H1 (cell line): ENCODE measurements at regions not wholly inside any gene's neighbourhood (a gene's known extent, or its start where the extent isn't known, plus 50 kb on each side); places are given as distances from the start of the nearest gene placed in this dataset.

Source experiments
- CTCF ChIA-PET: fragments of 300-600 bp; sonication (Branson Sonifier 250); formaldehyde crosslinking; loops from one replicate; lab custom pipeline; 2021; ENCODE audit not compliant: partially characterized antibody; lab: Charles Lee
- POLR2A ChIA-PET: fragments of 300-600 bp; sonication (Branson Sonifier 250); formaldehyde crosslinking; loops from one replicate; lab custom pipeline; 2021; ENCODE audit warnings: inconsistent platforms; ENCODE audit not compliant: partially characterized antibody; lab: Charles Lee
- DNase-seq, 2 experiments: peaks; one replicate each; pipeline versions ENCODE4 v3.0.0 to v3.0.0-alpha.2; 2010 to 2022; ENCODE audit warnings: low spot score in 2 of 2, low read depth in 1 of 2, mixed read lengths in 1 of 2
- FAIRE-seq: peaks from 2 replicates; lab custom pipeline; 2011; peaks lifted over from hg19 to GRCh38; lab: Jason Lieb, UNC
- H2AFZ ChIP-seq: 2 replicates; pipeline ENCODE4 v1.8.1; 2012; ENCODE audit warnings: low read length, inconsistent platforms
- H2AK5ac ChIP-seq: 2 replicates; pipeline ENCODE4 v1.6.1; 2013; ENCODE audit warnings: low read depth, low read length
- H2BK120ac ChIP-seq: replicated peaks from 2 replicates; pipeline ENCODE3; 2013; ENCODE audit warnings: low read depth, low read length, inconsistent platforms
- H2BK12ac ChIP-seq: 2 replicates; pipeline ENCODE4 v1.6.1; 2013; ENCODE audit warnings: low read depth, low read length
- H2BK15ac ChIP-seq: 2 replicates; pipeline ENCODE4 v1.6.1; 2013; ENCODE audit warnings: low read length
- H2BK20ac ChIP-seq: 2 replicates; pipeline ENCODE4 v1.6.1; 2013; ENCODE audit warnings: low read length
- H2BK5ac ChIP-seq: 2 replicates; pipeline ENCODE4 v1.6.1; 2013; ENCODE audit warnings: low read depth, low read length
- H3K14ac ChIP-seq: 2 replicates; pipeline ENCODE4 v1.6.1; 2013; ENCODE audit warnings: inconsistent platforms; ENCODE audit not compliant: insufficient read length
- H3K18ac ChIP-seq: 2 replicates; pipeline ENCODE4 v1.6.1; 2013; ENCODE audit warnings: low read length; ENCODE audit errors: extremely low read depth
- H3K23ac ChIP-seq: 2 replicates; pipeline ENCODE4 v1.6.1; 2013; ENCODE audit warnings: inconsistent platforms; ENCODE audit not compliant: insufficient read length
- H3K23me2 ChIP-seq: 2 replicates; pipeline ENCODE4 v1.6.1; 2013; ENCODE audit warnings: low read depth, low read length
- H3K27ac ChIP-seq: 2 replicates; pipeline ENCODE4 v1.6.1; 2011; ENCODE audit warnings: low read depth, low read length, inconsistent platforms
- H3K27me3 ChIP-seq, 4 experiments: replicated peaks in 1 of 4; 1 replicate in 1 of 4; 2 replicates in 3 of 4; pipeline versions ENCODE4 v1.6.1 to v1.8.1; 2011 to 2013; ENCODE audit warnings: low read length in 3 of 4, mild to moderate bottlenecking in 3 of 4, inconsistent platforms in 2 of 4, mixed read lengths in 2 of 4, moderate library complexity in 1 of 4; ENCODE audit not compliant: control insufficient read depth in 3 of 4, insufficient read depth in 3 of 4; ENCODE audit errors: extremely low read depth in 1 of 4
- H3K36me3 ChIP-seq, 4 experiments: 2 replicates each; pipeline versions ENCODE4 v1.6.1 to v1.8.1; 2011 to 2013; ENCODE audit warnings: mild to moderate bottlenecking in 4 of 4, low read length in 3 of 4, moderate library complexity in 2 of 4, control low read depth in 1 of 4, inconsistent platforms in 1 of 4; ENCODE audit not compliant: insufficient read depth in 4 of 4, control insufficient read depth in 2 of 4
- H3K4ac ChIP-seq: replicated peaks from 2 replicates; pipeline ENCODE3; 2013; ENCODE audit warnings: low read length, low read depth, mixed read lengths, inconsistent platforms; ENCODE audit not compliant: insufficient read length
- H3K4me1 ChIP-seq, 4 experiments: replicated peaks in 1 of 4; 1 replicate in 1 of 4; 2 replicates in 3 of 4; pipeline versions ENCODE4 v1.6.1 to v1.8.1; 2011 to 2013; ENCODE audit warnings: low read length in 3 of 4, inconsistent platforms in 2 of 4, mixed read lengths in 1 of 4; ENCODE audit not compliant: insufficient read depth in 4 of 4, control insufficient read depth in 3 of 4
- H3K4me2 ChIP-seq, 2 experiments: 2 replicates each; pipeline versions ENCODE4 v1.6.1 to v1.8.1; 2011 to 2013; ENCODE audit warnings: low read depth in 2 of 2, low read length in 2 of 2, control low read depth in 1 of 2, inconsistent platforms in 1 of 2, mild to moderate bottlenecking in 1 of 2; ENCODE audit not compliant: insufficient read depth in 1 of 2
- H3K4me3 ChIP-seq, 4 experiments: fragments of 200-600, 300-600 bp in 1 of 4; sonication (generic), shearing (Covaris generic), sonication (Bioruptor Twin) in 1 of 4; 2 replicates each; pipeline versions ENCODE4 v1.5.1 to v1.8.1; 2011 to 2016; ENCODE audit warnings: low read length in 4 of 4, low read depth in 3 of 4, control low read depth in 2 of 4, inconsistent platforms in 2 of 4, mild to moderate bottlenecking in 2 of 4, mixed read lengths in 1 of 4, moderate library complexity in 1 of 4; ENCODE audit not compliant: insufficient read depth in 2 of 4; ENCODE audit errors: extremely low read depth in 1 of 4
- H3K56ac ChIP-seq: replicated peaks from 2 replicates; pipeline ENCODE3; 2013; ENCODE audit warnings: low read depth, mild to moderate bottlenecking, mixed read lengths, low read length, inconsistent platforms; ENCODE audit not compliant: insufficient read length
- H3K79me1 ChIP-seq: 2 replicates; pipeline ENCODE4 v1.6.1; 2013; ENCODE audit warnings: low read depth, low read length, control low read depth
- H3K79me2 ChIP-seq, 2 experiments: 2 replicates each; pipeline versions ENCODE4 v1.6.1 to v1.8.1; 2012 to 2013; ENCODE audit warnings: low read length in 2 of 2, mild to moderate bottlenecking in 2 of 2, inconsistent platforms in 1 of 2; ENCODE audit not compliant: insufficient read depth in 2 of 2, control insufficient read depth in 1 of 2
- H3K9ac ChIP-seq, 4 experiments: replicated peaks in 1 of 4; 1 replicate in 1 of 4; 2 replicates in 3 of 4; pipeline versions ENCODE4 v1.6.1 to v1.8.1; 2011 to 2013; ENCODE audit warnings: low read depth in 3 of 4, low read length in 3 of 4, control low read depth in 2 of 4, mild to moderate bottlenecking in 2 of 4, moderate library complexity in 2 of 4, inconsistent platforms in 1 of 4; ENCODE audit errors: extremely low read depth in 1 of 4
- H3K9me3 ChIP-seq, 2 experiments: 2 replicates each; pipeline versions ENCODE4 v1.6.1 to v1.8.1; 2012 to 2013; ENCODE audit warnings: mild to moderate bottlenecking in 2 of 2, moderate library complexity in 2 of 2, control low read depth in 1 of 2, inconsistent platforms in 1 of 2, low read depth in 1 of 2, low read length in 1 of 2, mixed read lengths in 1 of 2; ENCODE audit not compliant: insufficient read depth in 2 of 2
- H4K20me1 ChIP-seq, 2 experiments: replicated peaks in 1 of 2; 2 replicates each; pipeline versions ENCODE3 to v1.8.1; 2011 to 2013; ENCODE audit warnings: inconsistent platforms in 2 of 2, low read length in 2 of 2, mild to moderate bottlenecking in 1 of 2; ENCODE audit not compliant: insufficient read depth in 2 of 2, control insufficient read depth in 1 of 2
- H4K5ac ChIP-seq: 2 replicates; pipeline ENCODE4 v1.6.1; 2013; ENCODE audit warnings: low read length, low read depth, mixed read lengths, inconsistent platforms; ENCODE audit not compliant: insufficient read length
- H4K8ac ChIP-seq: 2 replicates; pipeline ENCODE4 v1.8.0; 2013; ENCODE audit warnings: mild to moderate bottlenecking, moderate library complexity, low read length, inconsistent platforms; ENCODE audit not compliant: insufficient read depth; ENCODE audit errors: extremely low read depth
- H4K91ac ChIP-seq: replicated peaks from 2 replicates; pipeline ENCODE3; 2013; ENCODE audit warnings: low read length, mixed read lengths, inconsistent platforms; ENCODE audit not compliant: insufficient read length
- SAP30 ChIP-seq: fragments of 300-600 bp; sonication (generic); IDR thresholded peaks from 2 replicates; pipeline ENCODE4 v1.7.1; 2012; ENCODE audit warnings: low read length, moderate library complexity, mild to moderate bottlenecking, inconsistent platforms; ENCODE audit not compliant: insufficient read depth, insufficient replicate concordance
- WGBS, 2 experiments: shearing (Covaris generic) in 1 of 2; methylation state at CpG; one replicate each; pipeline versions ENCODE4 v1.1.6 to v1.1.7; 2013 to 2015; ENCODE audit warnings: low lambda C conversion rate in 2 of 2, mixed read lengths in 2 of 2, inconsistent platforms in 1 of 2, low coverage in 1 of 2, missing lambda C conversion rate in 1 of 2; ENCODE audit not compliant: insufficient replicate concordance in 2 of 2, insufficient coverage in 1 of 2, insufficient read length in 1 of 2; ENCODE audit errors: extremely low coverage in 1 of 2, missing lambda C conversion rate in 1 of 2; 5-methylcytosine and 5-hydroxymethylcytosine counted together

DNA sequence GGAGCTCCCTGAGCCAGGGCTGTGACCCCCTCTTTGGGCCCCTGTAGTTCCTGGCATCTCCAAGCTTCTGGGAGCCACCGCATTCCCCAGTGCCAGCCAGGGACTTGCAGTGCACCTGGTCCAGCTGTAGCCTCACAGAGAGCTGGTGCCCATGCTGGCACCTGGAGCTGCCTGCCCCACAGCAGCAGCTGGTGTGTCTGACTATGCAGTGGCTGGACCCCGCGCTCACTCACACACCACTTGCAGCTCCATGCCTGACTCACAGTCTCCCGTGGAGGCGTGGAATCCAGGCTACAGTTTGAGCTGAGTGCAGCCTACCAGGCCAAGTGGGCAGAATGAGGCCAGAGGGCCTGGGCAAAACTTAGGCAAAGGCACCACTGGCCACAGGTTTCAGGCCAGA is 102.2 kb upstream of the NAMPT start:
- H4K20me1 ChIP-seq = no peaks in the 10 kb centered on the region

More for the DNA sequence above, 102.2 kb upstream of the NAMPT start:
- H3K9me3 ChIP-seq = peaks cover 0 to 5% of the 10 kb centered on the region in 2 experiments; a peak in 1 of 4 replicates
- no peak overlapping the region for H3K4me2 ChIP-seq
- no peak overlapping the region for H4K91ac ChIP-seq
- no peak overlapping the region for H3K27ac ChIP-seq
- no peak overlapping the region for H3K56ac ChIP-seq
- TF ChIP-seq SAP30 = no peak
- TF ChIP-seq, all 59 proteins: peak for 0
- 100% methylated on average over 5 of the region's 5 CpGs; no CpG with 5 or more reads in 1 of the 2 experiments for WGBS, 2 experiments
- H2BK15ac ChIP-seq = no peak overlapping the region
- no peak overlapping the region for H2BK5ac ChIP-seq
- no peak overlapping the region for H3K4ac ChIP-seq
- no peaks in the 10 kb centered on the region for H3K27me3 ChIP-seq
- H3K36me3 ChIP-seq = no peaks in the 10 kb centered on the region
- H3K79me1 ChIP-seq = no peaks in the 10 kb centered on the region
- H2BK20ac ChIP-seq = no peak overlapping the region
- H3K79me2 ChIP-seq = no peaks in the 10 kb centered on the region
- H3K14ac ChIP-seq = no peak overlapping the region
- no peak overlapping the region for H2BK12ac ChIP-seq
- H4K5ac ChIP-seq = no peak overlapping the region
- CTCF ChIA-PET = interaction anchor here (0.8 kb wide), 1 partner anchor 75 kb away, joined by 5 read pairs; no protein-coding TSS in a partner anchor
- H2AK5ac ChIP-seq = no peak overlapping the region
- no peak overlapping the region for H3K4me3 ChIP-seq
- no peak overlapping the region for H3K23ac ChIP-seq
- FAIRE-seq (no peak), DNase-seq (no peak)
- H3K4me1 ChIP-seq = no peaks in the 10 kb centered on the region
- no peak overlapping the region for H2BK120ac ChIP-seq
- H3K18ac ChIP-seq = no peak overlapping the region
- POLR2A ChIA-PET = no interaction called here
- no peaks in the 10 kb centered on the region for H3K23me2 ChIP-seq
- H2AFZ ChIP-seq = no peak overlapping the region
- no peak overlapping the region for H4K8ac ChIP-seq
- H3K9ac ChIP-seq = no peak overlapping the region
